Nephron progenitor cell (in vitro differentiated cells): ENCODE measurements at regions not wholly inside any gene's neighbourhood (a gene's known extent, or its start where the extent isn't known, plus 50 kb on each side); places are given as distances from the start of the nearest gene placed in this dataset.

Source experiments
- DNase-seq: peaks from one replicate; pipeline ENCODE4 v3.0.0; 2021
- H3K27ac Mint-ChIP-seq: 2 replicates; pipeline ENCODE4 v1.8.0; 2021; ENCODE audit warnings: mild to moderate bottlenecking, moderate library complexity, mixed read lengths
- H3K27me3 Mint-ChIP-seq: 2 replicates; pipeline ENCODE4 v1.8.0; 2021; ENCODE audit warnings: mild to moderate bottlenecking, low read depth, mixed read lengths; ENCODE audit not compliant: poor library complexity
- H3K36me3 Mint-ChIP-seq: 2 replicates; pipeline ENCODE4 v1.8.0; 2021; ENCODE audit warnings: low read depth, mixed read lengths
- H3K4me1 Mint-ChIP-seq: 2 replicates; pipeline ENCODE4 v1.8.0; 2021; ENCODE audit warnings: mixed read lengths
- H3K4me3 Mint-ChIP-seq: 2 replicates; pipeline ENCODE4 v1.8.0; 2021; ENCODE audit warnings: mild to moderate bottlenecking, moderate library complexity, mixed read lengths
- H3K9me3 Mint-ChIP-seq: 2 replicates; pipeline ENCODE4 v1.8.0; 2021; ENCODE audit warnings: mild to moderate bottlenecking, moderate library complexity, mixed read lengths
- CTCF ChIP-seq: fragments of 200-600 bp; sonication (generic); IDR thresholded peaks from 2 replicates; pipeline ENCODE4 v1.5.0; 2021; ENCODE audit warnings: antibody characterized with exemption

- DNase-seq = no peak
- peaks cover 7% of the 10 kb centered on the region for H3K27me3 Mint-ChIP-seq
- peaks cover 10% of the 10 kb centered on the region for H3K9me3 Mint-ChIP-seq
- H3K4me3 Mint-ChIP-seq = no peak overlapping the region
- no peak for TF ChIP-seq CTCF
- H3K4me1 Mint-ChIP-seq = peaks cover 32% of the 10 kb centered on the region
- H3K27ac Mint-ChIP-seq = no peak overlapping the region
- H3K36me3 Mint-ChIP-seq = no peaks in the 10 kb centered on the region
These were observed 161.6 kb upstream of the CDYL start for GRCh38 chr6:4614637-4615036.

- Mint-ChIP-seq H3K27me3 (peaks cover 9% of the 10 kb centered on the region), H3K4me3 (no peak overlapping the region), H3K4me1 (peaks cover 38% of the 10 kb centered on the region), H3K27ac (no peak overlapping the region), H3K9me3 (peaks cover 10% of the 10 kb centered on the region), H3K36me3 (no peaks in the 10 kb centered on the region)
- no peak for TF ChIP-seq CTCF
- DNase-seq = no peak
These were observed 162.4 kb upstream of the CDYL start for GRCh38 chr6:4613795-4614194.

GRCh38 chr6:4613381-4613780, 162.8 kb upstream of the CDYL start:
- Mint-ChIP-seq H3K4me1 (peaks cover 42% of the 10 kb centered on the region), H3K27me3 (peaks cover 9% of the 10 kb centered on the region), H3K36me3 (no peaks in the 10 kb centered on the region), H3K27ac (no peak overlapping the region), H3K9me3 (peaks cover 10% of the 10 kb centered on the region), H3K4me3 (no peak overlapping the region)
- DNase-seq = no peak
- no peak for TF ChIP-seq CTCF

GRCh38 chr6:4612636-4613171, 163.5 kb upstream of the CDYL start:
- Mint-ChIP-seq H3K36me3 (no peaks in the 10 kb centered on the region), H3K9me3 (peaks cover 10% of the 10 kb centered on the region), H3K4me3 (no peak overlapping the region), H3K27me3 (peaks cover 9% of the 10 kb centered on the region), H3K27ac (no peak overlapping the region), H3K4me1 (peaks cover 49% of the 10 kb centered on the region)
- no peak for DNase-seq
- TF ChIP-seq CTCF = no peak

- DNase-seq = no peak
- no peak overlapping the region for H3K4me3 Mint-ChIP-seq
- H3K27ac Mint-ChIP-seq = peak overlapping the region; percentile 93
- peaks cover 60% of the 10 kb centered on the region for H3K4me1 Mint-ChIP-seq
- H3K36me3 Mint-ChIP-seq = no peaks in the 10 kb centered on the region
- peaks cover 8% of the 10 kb centered on the region for H3K9me3 Mint-ChIP-seq
- TF ChIP-seq CTCF = no peak
- peaks cover 9% of the 10 kb centered on the region for H3K27me3 Mint-ChIP-seq
These were observed 164.6 kb upstream of the CDYL start for GRCh38 chr6:4611429-4612129.

GRCh38 chr6:4610256-4610655, 165.9 kb upstream of the CDYL start:
- Mint-ChIP-seq H3K9me3 (peaks cover 5% of the 10 kb centered on the region), H3K36me3 (no peaks in the 10 kb centered on the region), H3K4me1 (peaks cover 65% of the 10 kb centered on the region), H3K27me3 (peaks cover 9% of the 10 kb centered on the region), H3K4me3 (no peak overlapping the region), H3K27ac (no peak overlapping the region)
- no peak for DNase-seq
- no peak for TF ChIP-seq CTCF
